Neural progenitor cell (in vitro differentiated cells): ENCODE measurements at regions not wholly inside any gene's neighbourhood (a gene's known extent, or its start where the extent isn't known, plus 50 kb on each side); places are given as distances from the start of the nearest gene placed in this dataset.

ENCODE experiments used
- EZH2 ChIP-seq: fragments of 200-600 bp; sonication (generic); IDR thresholded peaks from 2 replicates; pipeline ENCODE4 v1.6.1; 2017; ENCODE audit warnings: antibody characterized with exemption, mild to moderate bottlenecking, moderate library complexity
- EZH2phosphoT487 ChIP-seq: fragments of 200-600 bp; sonication (generic); IDR thresholded peaks from 2 replicates; pipeline ENCODE4 v1.6.1; 2017; ENCODE audit warnings: antibody characterized with exemption
- TF ChIP-seq, protein P1 (sequence below): fragments of 200-600 bp; sonication (generic); IDR thresholded peaks from 2 replicates; pipeline ENCODE4 v1.5.1; 2017; ENCODE audit warnings: antibody characterized with exemption, mild to moderate bottlenecking

DNA sequence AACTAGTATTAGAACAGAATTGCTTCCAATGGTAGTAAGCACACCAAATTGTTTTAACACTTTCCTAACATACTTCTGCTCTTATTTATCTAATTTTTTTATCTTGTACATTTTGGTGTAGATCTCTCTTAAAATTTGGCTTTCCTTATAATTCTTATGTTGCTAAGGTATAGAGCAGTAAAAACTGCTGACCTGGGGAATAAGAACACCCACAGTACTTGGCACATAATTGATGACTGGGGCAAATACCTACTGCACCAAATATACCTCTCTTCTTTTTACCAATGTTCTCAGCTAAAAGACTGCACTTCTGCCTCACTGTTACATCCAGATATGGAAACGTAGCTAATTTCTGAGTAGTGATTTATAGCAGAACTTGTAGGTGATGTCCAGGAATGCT, 642.2 kb downstream of the LIG4 start:
- TF ChIP-seq EZH2, result no peak
- TF ChIP-seq EZH2phosphoT487, result no peak
- TF ChIP-seq, protein P1, sequence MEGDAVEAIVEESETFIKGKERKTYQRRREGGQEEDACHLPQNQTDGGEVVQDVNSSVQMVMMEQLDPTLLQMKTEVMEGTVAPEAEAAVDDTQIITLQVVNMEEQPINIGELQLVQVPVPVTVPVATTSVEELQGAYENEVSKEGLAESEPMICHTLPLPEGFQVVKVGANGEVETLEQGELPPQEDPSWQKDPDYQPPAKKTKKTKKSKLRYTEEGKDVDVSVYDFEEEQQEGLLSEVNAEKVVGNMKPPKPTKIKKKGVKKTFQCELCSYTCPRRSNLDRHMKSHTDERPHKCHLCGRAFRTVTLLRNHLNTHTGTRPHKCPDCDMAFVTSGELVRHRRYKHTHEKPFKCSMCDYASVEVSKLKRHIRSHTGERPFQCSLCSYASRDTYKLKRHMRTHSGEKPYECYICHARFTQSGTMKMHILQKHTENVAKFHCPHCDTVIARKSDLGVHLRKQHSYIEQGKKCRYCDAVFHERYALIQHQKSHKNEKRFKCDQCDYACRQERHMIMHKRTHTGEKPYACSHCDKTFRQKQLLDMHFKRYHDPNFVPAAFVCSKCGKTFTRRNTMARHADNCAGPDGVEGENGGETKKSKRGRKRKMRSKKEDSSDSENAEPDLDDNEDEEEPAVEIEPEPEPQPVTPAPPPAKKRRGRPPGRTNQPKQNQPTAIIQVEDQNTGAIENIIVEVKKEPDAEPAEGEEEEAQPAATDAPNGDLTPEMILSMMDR, result no peak
